Mesendoderm (in vitro differentiated cells): ENCODE measurements at regions not wholly inside any gene's neighbourhood (a gene's known extent, or its start where the extent isn't known, plus 50 kb on each side); places are given as distances from the start of the nearest gene placed in this dataset.
"Not testable (repeated sequence)": the region's sequence is repeated elsewhere in the genome, so short reads cannot be mapped to it uniquely, and the experiment has no call there.

ENCODE experiments used
- DNase-seq: peaks from one replicate; pipeline ENCODE4 v3.0.0; 2013
- H2AK5ac ChIP-seq: 2 replicates; pipeline ENCODE4 v1.6.1; 2013; ENCODE audit warnings: low read length, inconsistent platforms
- H2BK120ac ChIP-seq: 2 replicates; pipeline ENCODE4 v1.6.1; 2013; ENCODE audit warnings: low read depth, mild to moderate bottlenecking, low read length, moderate library complexity, mixed read lengths
- H2BK15ac ChIP-seq: replicated peaks from 2 replicates; pipeline ENCODE4 v1.6.1; 2013; ENCODE audit warnings: low read depth, mild to moderate bottlenecking, moderate library complexity
- H2BK5ac ChIP-seq: 2 replicates; pipeline ENCODE4 v1.6.1; 2013; ENCODE audit warnings: low read length, inconsistent platforms
- H3K18ac ChIP-seq: 2 replicates; pipeline ENCODE4 v1.6.1; 2013; ENCODE audit warnings: mild to moderate bottlenecking, low read length, mixed read lengths
- H3K23ac ChIP-seq: one replicate; pipeline ENCODE4 v1.6.1; 2013; ENCODE audit warnings: low read length
- H3K27ac ChIP-seq: 2 replicates; pipeline ENCODE4 v1.5.1; 2013; ENCODE audit warnings: low read depth, mild to moderate bottlenecking, inconsistent platforms, low read length, moderate library complexity
- H3K27me3 ChIP-seq: 2 replicates; pipeline ENCODE4 v1.6.1; 2013; ENCODE audit warnings: low read length, control low read depth, mild to moderate bottlenecking, inconsistent platforms; ENCODE audit not compliant: insufficient read depth, poor library complexity
- H3K36me3 ChIP-seq: 2 replicates; pipeline ENCODE4 v1.6.1; 2013; ENCODE audit warnings: low read length, inconsistent platforms; ENCODE audit not compliant: control insufficient read depth, insufficient read depth
- H3K4ac ChIP-seq: one replicate; pipeline ENCODE4 v1.6.1; 2013; ENCODE audit warnings: low read depth, mild to moderate bottlenecking, low read length, moderate library complexity
- H3K4me1 ChIP-seq: 2 replicates; pipeline ENCODE4 v1.6.1; 2013; ENCODE audit warnings: low read depth, low read length, inconsistent platforms; ENCODE audit not compliant: control insufficient read depth
- H3K4me2 ChIP-seq: 2 replicates; pipeline ENCODE4 v1.6.1; 2013; ENCODE audit warnings: low read length
- H3K4me3 ChIP-seq: 2 replicates; pipeline ENCODE4 v1.5.1; 2013; ENCODE audit warnings: mild to moderate bottlenecking, low read length
- H3K56ac ChIP-seq: one replicate; pipeline ENCODE4 v1.6.1; 2013; ENCODE audit warnings: low read length
- H3K79me1 ChIP-seq: 2 replicates; pipeline ENCODE4 v1.6.1; 2013; ENCODE audit warnings: low read length, inconsistent platforms
- H3K79me2 ChIP-seq: 2 replicates; pipeline ENCODE4 v1.6.1; 2013; ENCODE audit warnings: mild to moderate bottlenecking, low read length; ENCODE audit not compliant: control insufficient read depth, insufficient read depth
- H3K9ac ChIP-seq: 2 replicates; pipeline ENCODE4 v1.6.1; 2013; ENCODE audit warnings: low read length, inconsistent platforms
- H4K5ac ChIP-seq: one replicate; pipeline ENCODE4 v1.6.1; 2013; ENCODE audit warnings: low read length
- H4K8ac ChIP-seq: one replicate; pipeline ENCODE4 v1.6.1; 2013; ENCODE audit warnings: low read depth, mild to moderate bottlenecking, control low read depth, low read length, moderate library complexity
- WGBS: extraction: QIAGEN DNeasy Blood & Tissue Kit; methylation state at CpG from one replicate; pipeline ENCODE4 v1.1.7; 2013; ENCODE audit warnings: low lambda C conversion rate, missing lambda C conversion rate; ENCODE audit not compliant: insufficient coverage; ENCODE audit errors: extremely low coverage; 5-methylcytosine and 5-hydroxymethylcytosine counted together

DNA sequence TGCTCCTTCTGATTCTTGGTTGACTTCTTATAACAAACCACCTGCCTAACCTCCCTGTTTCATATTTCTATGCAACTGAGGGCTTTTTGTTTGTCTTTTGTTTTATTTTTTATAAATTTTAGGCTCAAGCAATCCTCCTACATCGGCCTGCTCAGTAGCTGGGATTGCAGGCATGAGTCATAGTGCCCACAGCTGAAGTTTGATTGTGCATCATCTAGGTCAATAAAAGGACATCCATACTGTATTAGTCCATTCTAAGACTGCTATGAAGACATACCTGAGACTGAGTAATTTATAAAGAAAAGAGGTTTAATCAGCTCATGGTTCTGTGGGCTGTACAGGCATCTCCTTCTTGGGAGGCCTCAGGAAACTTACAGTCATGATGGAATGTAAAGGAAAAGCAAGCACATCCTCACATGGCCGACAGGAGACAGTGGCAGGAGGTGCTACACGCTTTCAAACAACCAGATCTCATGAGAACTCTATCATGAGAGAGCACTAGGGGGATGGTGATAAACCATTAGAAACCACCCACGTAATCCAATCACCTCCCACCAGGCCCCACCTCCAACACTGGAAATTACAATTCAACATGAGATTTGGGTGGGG is 285.0 kb downstream of the SIPA1L2 start:
- Histone ChIP-seq H3K4me2 (no peak overlapping the region), H2BK120ac (no peak overlapping the region), H3K27ac (no peak overlapping the region), H2BK5ac (no peak overlapping the region), H3K9ac (no peak overlapping the region), H2BK15ac (no peak overlapping the region), H3K4me1 (no peaks in the 10 kb centered on the region), H3K4ac (no peak overlapping the region), H4K8ac (no peak overlapping the region), H3K27me3 (no peaks in the 10 kb centered on the region), H4K5ac (no peak overlapping the region), H3K18ac (no peak overlapping the region), H3K79me1 (no peaks in the 10 kb centered on the region), H3K56ac (no peak overlapping the region), H3K23ac (no peak overlapping the region), H3K36me3 (no peaks in the 10 kb centered on the region), H2AK5ac (no peak overlapping the region), H3K79me2 (no peaks in the 10 kb centered on the region), H3K4me3 (no peak overlapping the region)
- no peak for DNase-seq
- WGBS = no CpG with 5 or more reads among the region's 4 CpGs

DNA sequence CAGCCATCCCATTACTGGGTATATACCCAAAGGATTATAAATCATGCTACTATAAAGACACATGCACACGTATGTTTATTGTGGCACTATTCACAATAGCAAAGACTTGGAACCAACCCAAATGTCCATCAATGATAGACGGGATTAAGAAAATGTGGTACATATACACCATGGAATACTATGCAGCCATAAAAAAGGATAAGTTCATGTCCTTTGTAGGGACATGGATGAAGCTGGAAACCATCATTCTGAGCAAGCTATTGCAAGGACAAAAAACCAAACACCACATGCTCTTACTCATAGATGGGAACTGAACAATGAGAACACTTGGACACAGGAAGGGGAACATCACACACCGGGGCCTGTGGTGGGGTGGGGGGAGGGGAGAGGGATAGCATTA is 285.7 kb downstream of the SIPA1L2 start:
- H2BK15ac ChIP-seq, H3K4ac ChIP-seq, H3K4me3 ChIP-seq, H4K8ac ChIP-seq, H3K79me1 ChIP-seq, H3K23ac ChIP-seq, H3K4me2 ChIP-seq, H3K18ac ChIP-seq, H3K27ac ChIP-seq, H3K27me3 ChIP-seq, H2BK120ac ChIP-seq, DNase-seq, H3K56ac ChIP-seq, H3K79me2 ChIP-seq, H3K9ac ChIP-seq, H3K36me3 ChIP-seq, H4K5ac ChIP-seq, H2BK5ac ChIP-seq, H3K4me1 ChIP-seq, H2AK5ac ChIP-seq: not testable (repeated sequence)
- WGBS = no CpG with 5 or more reads among the region's 3 CpGs

DNA sequence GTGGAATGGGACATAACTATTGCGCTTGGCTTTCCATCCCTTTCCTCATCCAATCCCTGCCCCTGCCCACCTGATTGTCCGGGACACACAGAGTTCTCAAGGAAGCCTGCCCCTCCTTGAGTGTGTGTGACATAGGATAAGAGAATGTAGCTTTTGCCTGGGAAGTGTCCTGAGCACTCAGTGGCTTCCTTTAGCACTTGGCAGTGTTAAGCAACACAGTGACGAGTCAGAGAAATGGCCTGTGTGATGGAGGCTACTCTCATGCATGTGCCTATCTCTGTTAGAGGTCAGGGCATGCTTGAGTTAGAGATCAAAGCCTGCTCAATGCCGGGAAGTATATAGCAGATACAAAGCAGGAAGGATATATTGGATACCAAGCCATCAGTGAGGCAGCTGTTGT is 289.5 kb downstream of the SIPA1L2 start:
- Histone ChIP-seq H3K4ac (no peak overlapping the region), H3K18ac (no peak overlapping the region), H3K23ac (no peak overlapping the region), H3K27me3 (no peaks in the 10 kb centered on the region), H2BK5ac (no peak overlapping the region), H3K4me3 (no peak overlapping the region), H3K79me2 (no peaks in the 10 kb centered on the region), H2BK15ac (no peak overlapping the region), H4K5ac (no peak overlapping the region), H3K27ac (no peak overlapping the region), H3K4me2 (no peak overlapping the region), H3K56ac (no peak overlapping the region), H3K79me1 (no peaks in the 10 kb centered on the region), H3K9ac (no peak overlapping the region), H2BK120ac (no peak overlapping the region), H3K4me1 (no peaks in the 10 kb centered on the region), H3K36me3 (no peaks in the 10 kb centered on the region), H4K8ac (no peak overlapping the region), H2AK5ac (no peak overlapping the region)
- DNase-seq = peak; percentile 14
- no CpG with 5 or more reads among the region's 4 CpGs for WGBS

DNA sequence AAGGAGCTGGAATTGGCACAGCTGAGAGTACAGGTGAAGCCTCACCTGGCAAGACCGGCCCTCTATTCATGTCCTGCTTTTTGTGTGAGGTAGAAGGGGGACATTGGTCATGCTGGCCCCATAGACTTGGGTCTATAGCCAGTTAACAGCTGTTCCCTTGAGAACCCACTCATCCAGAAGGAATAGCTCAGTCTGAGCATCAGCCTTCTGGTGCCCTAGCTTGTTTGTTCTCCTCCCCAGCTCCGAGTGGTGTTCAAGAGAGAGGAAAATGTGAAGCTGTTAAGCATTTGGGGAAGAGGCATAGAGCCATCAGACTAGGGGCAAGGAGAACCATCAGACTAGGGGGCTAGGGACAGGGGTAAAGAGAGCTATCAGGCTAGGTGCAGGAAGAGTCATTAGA is 290.9 kb downstream of the SIPA1L2 start:
- no peaks in the 10 kb centered on the region for H3K79me2 ChIP-seq
- WGBS = no CpG with 5 or more reads among the region's 2 CpGs
- H4K5ac ChIP-seq = no peak overlapping the region
- no peak overlapping the region for H3K4me2 ChIP-seq
- no peak overlapping the region for H2BK5ac ChIP-seq
- H2AK5ac ChIP-seq = peak overlapping the region; percentile 38
- no peaks in the 10 kb centered on the region for H3K27me3 ChIP-seq
- no peak for DNase-seq
- H3K4ac ChIP-seq = no peak overlapping the region
- no peak overlapping the region for H3K27ac ChIP-seq
- H2BK120ac ChIP-seq = no peak overlapping the region
- H3K4me1 ChIP-seq = no peaks in the 10 kb centered on the region
- no peak overlapping the region for H3K18ac ChIP-seq
- H3K56ac ChIP-seq = no peak overlapping the region
- H3K23ac ChIP-seq = no peak overlapping the region
- H4K8ac ChIP-seq = no peak overlapping the region
- H3K79me1 ChIP-seq = no peaks in the 10 kb centered on the region
- no peak overlapping the region for H3K9ac ChIP-seq
- H2BK15ac ChIP-seq = no peak overlapping the region
- no peaks in the 10 kb centered on the region for H3K36me3 ChIP-seq
- H3K4me3 ChIP-seq = no peak overlapping the region

DNA sequence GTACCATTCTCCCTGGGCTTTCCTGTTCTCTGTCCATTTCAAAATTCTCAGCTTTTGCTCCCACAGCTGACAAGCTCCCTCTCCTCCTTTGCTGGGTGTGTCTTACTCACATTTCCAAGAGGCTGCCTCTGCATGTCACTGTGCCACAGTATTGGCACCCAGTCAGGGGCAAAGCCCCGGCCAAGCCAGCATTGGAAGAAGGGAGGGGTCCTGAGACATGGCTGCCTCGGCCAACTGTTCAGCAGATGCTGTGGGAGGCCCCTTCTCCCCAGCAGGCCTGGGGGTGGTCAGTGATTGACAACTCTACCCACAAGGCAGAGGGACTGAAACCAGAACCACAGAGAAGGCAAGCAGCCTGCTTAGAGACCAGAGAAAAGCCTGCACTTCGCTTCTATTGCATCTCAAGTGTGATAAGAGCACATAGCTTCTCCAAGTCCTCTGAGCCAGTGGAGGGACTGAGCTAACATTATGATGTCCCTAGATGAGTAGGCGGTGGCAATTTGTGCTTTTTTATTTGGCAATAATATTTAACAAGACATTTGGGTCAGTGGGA is 294.1 kb downstream of the SIPA1L2 start:
- no peak overlapping the region for H2AK5ac ChIP-seq
- H2BK5ac ChIP-seq = no peak overlapping the region
- no peak overlapping the region for H3K18ac ChIP-seq
- no peak overlapping the region for H3K9ac ChIP-seq
- H2BK15ac ChIP-seq = no peak overlapping the region
- H3K27me3 ChIP-seq = no peaks in the 10 kb centered on the region
- H3K36me3 ChIP-seq = no peaks in the 10 kb centered on the region
- H4K5ac ChIP-seq = no peak overlapping the region
- no peaks in the 10 kb centered on the region for H3K79me1 ChIP-seq
- H3K4me1 ChIP-seq = no peaks in the 10 kb centered on the region
- no peaks in the 10 kb centered on the region for H3K79me2 ChIP-seq
- no peak overlapping the region for H3K4me3 ChIP-seq
- H3K23ac ChIP-seq = no peak overlapping the region
- no peak overlapping the region for H3K56ac ChIP-seq
- H3K27ac ChIP-seq = no peak overlapping the region
- no CpG with 5 or more reads among the region's 4 CpGs for WGBS
- no peak overlapping the region for H2BK120ac ChIP-seq
- no peak overlapping the region for H3K4me2 ChIP-seq
- no peak for DNase-seq
- H4K8ac ChIP-seq = no peak overlapping the region
- H3K4ac ChIP-seq = no peak overlapping the region

DNA sequence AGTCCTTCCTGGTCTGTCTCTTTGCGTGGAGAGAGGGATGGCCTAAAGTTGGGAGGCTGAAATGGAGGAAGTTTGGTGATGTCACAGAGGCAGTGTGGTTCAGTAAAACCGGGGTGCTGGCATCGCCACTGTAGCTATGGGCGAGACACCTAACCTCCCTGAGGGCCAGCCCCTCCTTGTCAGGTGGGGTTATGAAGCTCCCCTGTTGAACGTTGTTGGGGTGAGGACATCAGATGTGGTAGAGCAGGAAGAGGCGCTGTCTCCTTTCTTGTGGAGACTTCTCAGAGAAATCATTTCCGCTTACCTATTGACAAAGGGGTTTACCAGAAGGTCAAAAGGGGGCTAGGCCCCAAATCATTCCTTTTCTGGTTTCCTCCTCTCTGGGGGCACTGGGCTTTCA is 294.7 kb downstream of the SIPA1L2 start:
- Histone ChIP-seq H3K79me1 (no peaks in the 10 kb centered on the region), H3K9ac (no peak overlapping the region), H3K27me3 (no peaks in the 10 kb centered on the region), H3K79me2 (no peaks in the 10 kb centered on the region), H3K4me3 (no peak overlapping the region), H2BK15ac (no peak overlapping the region), H3K4me1 (no peaks in the 10 kb centered on the region), H2AK5ac (no peak overlapping the region), H3K36me3 (no peaks in the 10 kb centered on the region), H2BK120ac (no peak overlapping the region), H3K27ac (no peak overlapping the region), H3K23ac (no peak overlapping the region), H2BK5ac (no peak overlapping the region), H3K56ac (no peak overlapping the region), H4K8ac (no peak overlapping the region), H4K5ac (no peak overlapping the region), H3K4ac (no peak overlapping the region), H3K18ac (no peak overlapping the region), H3K4me2 (no peak overlapping the region)
- DNase-seq = no peak
- WGBS = no CpG with 5 or more reads among the region's 7 CpGs
